ENCODE measurements at regions not wholly inside any gene's neighbourhood (a gene's known extent, or its start where the extent isn't known, plus 50 kb on each side); places are given as distances from the start of the nearest gene placed in this dataset.

- DNase-seq (ENCODE audit: low read depth), result no peak
These were observed 747.8 kb downstream of the EFNB2 start for GRCh38 chr13:105787632-105788031.

- no peak for DNase-seq (ENCODE audit: low read depth)
These were observed 750.0 kb downstream of the EFNB2 start for GRCh38 chr13:105785436-105785835.

- DNase-seq (ENCODE audit: low read depth), result no peak
These were observed 752.2 kb downstream of the EFNB2 start for GRCh38 chr13:105783261-105783660.

- no peak for DNase-seq (ENCODE audit: low read depth)
These were observed 757.3 kb downstream of the EFNB2 start for GRCh38 chr13:105778196-105778595.

- DNase-seq (ENCODE audit: low read depth), result no peak
These were observed 760.6 kb downstream of the EFNB2 start for GRCh38 chr13:105774739-105775460.

GRCh38 chr13:105773863-105774538, 761.5 kb downstream of the EFNB2 start:
- DNase-seq (ENCODE audit: low read depth), result no peak

- DNase-seq (ENCODE audit: low read depth), result no peak
These were observed 762.2 kb downstream of the EFNB2 start for GRCh38 chr13:105773241-105773640.

GRCh38 chr13:105764486-105764885, 771.0 kb downstream of the EFNB2 start:
- DNase-seq (ENCODE audit: low read depth), result no peak

- DNase-seq (ENCODE audit: low read depth), result no peak
These were observed 771.6 kb downstream of the EFNB2 start for GRCh38 chr13:105763851-105764250.

- no peak for DNase-seq (ENCODE audit: low read depth)
These were observed 773.4 kb downstream of the EFNB2 start for GRCh38 chr13:105762096-105762495.

GRCh38 chr13:105758918-105759860, 776.3 kb downstream of the EFNB2 start:
- no peak for DNase-seq (ENCODE audit: low read depth)

- DNase-seq (ENCODE audit: low read depth), result no peak
These were observed 794.7 kb downstream of the EFNB2 start for GRCh38 chr13:105740739-105741138.

GRCh38 chr13:105737688-105738087, 797.8 kb downstream of the EFNB2 start:
- DNase-seq (ENCODE audit: low read depth), result no peak

- DNase-seq (ENCODE audit: low read depth), result no peak
These were observed 800.2 kb downstream of the EFNB2 start for GRCh38 chr13:105735281-105735680.

GRCh38 chr13:105732806-105733529, 802.5 kb downstream of the EFNB2 start:
- no peak for DNase-seq (ENCODE audit: low read depth)

- DNase-seq (ENCODE audit: low read depth), result no peak
These were observed 809.6 kb downstream of the EFNB2 start for GRCh38 chr13:105725887-105726286.

- DNase-seq (ENCODE audit: low read depth), result no peak
These were observed 814.4 kb downstream of the EFNB2 start for GRCh38 chr13:105721016-105721415.

- DNase-seq (ENCODE audit: low read depth), result no peak
These were observed 815.6 kb downstream of the EFNB2 start for GRCh38 chr13:105719859-105720258.

- DNase-seq (ENCODE audit: low read depth), result no peak
These were observed 826.3 kb downstream of the EFNB2 start for GRCh38 chr13:105709181-105709580.

GRCh38 chr13:105703843-105704242, 831.6 kb downstream of the EFNB2 start:
- no peak for DNase-seq (ENCODE audit: low read depth)

- DNase-seq (ENCODE audit: low read depth), result no peak
These were observed 833.0 kb downstream of the EFNB2 start for GRCh38 chr13:105702441-105702840.

GRCh38 chr13:105692769-105693168, 842.7 kb downstream of the EFNB2 start:
- no peak for DNase-seq (ENCODE audit: low read depth)

Data from GM04503 (cell line).